H9 (cell line): ENCODE measurements at regions not wholly inside any gene's neighbourhood (a gene's known extent, or its start where the extent isn't known, plus 50 kb on each side); places are given as distances from the start of the nearest gene placed in this dataset.

Experiments used
- DNase-seq: peaks from one replicate; pipeline ENCODE4 v3.0.0-alpha.2; 2017
- H2AFZ ChIP-seq: one replicate; pipeline ENCODE4 v1.6.1; 2013; ENCODE audit warnings: mild to moderate bottlenecking, low read length, control low read depth, moderate library complexity
- H2AK5ac ChIP-seq: 2 replicates; pipeline ENCODE4 v1.6.1; 2013; ENCODE audit warnings: low read length, control low read depth, mixed read lengths; ENCODE audit not compliant: insufficient read length
- H2BK120ac ChIP-seq: one replicate; pipeline ENCODE4 v1.6.1; 2013; ENCODE audit warnings: low read depth, mild to moderate bottlenecking, low read length, control low read depth, inconsistent platforms; ENCODE audit not compliant: poor library complexity, severe bottlenecking
- H2BK12ac ChIP-seq: 2 replicates; pipeline ENCODE4 v1.6.1; 2013; ENCODE audit warnings: low read length, control low read depth, mixed read lengths, low read depth; ENCODE audit not compliant: insufficient read length
- H2BK15ac ChIP-seq: 2 replicates; pipeline ENCODE4 v1.6.1; 2013; ENCODE audit warnings: low read depth, low read length, control low read depth
- H2BK20ac ChIP-seq: one replicate; pipeline ENCODE4 v1.6.1; 2013; ENCODE audit warnings: low read depth, mild to moderate bottlenecking, low read length, control low read depth, inconsistent platforms; ENCODE audit not compliant: poor library complexity, severe bottlenecking
- H2BK5ac ChIP-seq: 2 replicates; pipeline ENCODE4 v1.6.1; 2013; ENCODE audit warnings: low read length, control low read depth, mixed read lengths; ENCODE audit not compliant: insufficient read length
- H3K14ac ChIP-seq: 2 replicates; pipeline ENCODE4 v1.6.1; 2013; ENCODE audit warnings: low read length, control low read depth; ENCODE audit not compliant: insufficient read depth
- H3K18ac ChIP-seq: 2 replicates; pipeline ENCODE4 v1.6.1; 2013; ENCODE audit warnings: low read depth, mild to moderate bottlenecking, mixed read lengths, low read length, control low read depth; ENCODE audit not compliant: insufficient read length
- H3K23ac ChIP-seq: 2 replicates; pipeline ENCODE4 v1.6.1; 2013; ENCODE audit warnings: low read length, control low read depth, mixed read lengths, low read depth; ENCODE audit not compliant: insufficient read length
- H3K23me2 ChIP-seq: 2 replicates; pipeline ENCODE4 v1.6.1; 2013; ENCODE audit warnings: low read depth, mild to moderate bottlenecking, mixed read lengths, low read length, control low read depth; ENCODE audit not compliant: insufficient read length, poor library complexity, severe bottlenecking
- H3K27ac ChIP-seq: 2 replicates; pipeline ENCODE4 v1.5.1; 2013; ENCODE audit warnings: low read length, control low read depth, mixed read lengths, low read depth; ENCODE audit not compliant: insufficient read length
- H3K27me3 ChIP-seq: 2 replicates; pipeline ENCODE4 v1.6.1; 2013; ENCODE audit warnings: low read length, control low read depth, inconsistent platforms; ENCODE audit not compliant: insufficient read depth
- H3K4ac ChIP-seq: 2 replicates; pipeline ENCODE4 v1.6.1; 2013; ENCODE audit warnings: low read depth, mild to moderate bottlenecking, control low read depth, inconsistent platforms, low read length, moderate library complexity
- H3K4me1 ChIP-seq: 2 replicates; pipeline ENCODE4 v1.6.1; 2013; ENCODE audit warnings: low read length, control low read depth, inconsistent platforms; ENCODE audit not compliant: insufficient read depth
- H3K4me2 ChIP-seq: 2 replicates; pipeline ENCODE4 v1.6.1; 2013; ENCODE audit warnings: low read length, control low read depth, mixed read lengths; ENCODE audit not compliant: insufficient read length, insufficient read depth
- H3K56ac ChIP-seq: 2 replicates; pipeline ENCODE4 v1.6.1; 2013; ENCODE audit warnings: low read depth, mild to moderate bottlenecking, mixed read lengths, low read length, control low read depth; ENCODE audit not compliant: insufficient read length
- H3K79me1 ChIP-seq: 2 replicates; pipeline ENCODE4 v1.6.1; 2013; ENCODE audit warnings: low read depth, mild to moderate bottlenecking, moderate library complexity, low read length, control low read depth, inconsistent platforms; ENCODE audit not compliant: insufficient read depth, poor library complexity, severe bottlenecking
- H3K79me2 ChIP-seq: 2 replicates; pipeline ENCODE4 v1.6.1; 2013; ENCODE audit warnings: low read length, control low read depth, inconsistent platforms; ENCODE audit not compliant: insufficient read depth
- H3K9ac ChIP-seq: 2 replicates; pipeline ENCODE4 v1.6.1; 2013; ENCODE audit warnings: low read length, control low read depth, mixed read lengths; ENCODE audit not compliant: insufficient read length; ENCODE audit errors: extremely low read depth
- H3K9me3 ChIP-seq: one replicate; pipeline ENCODE4 v1.6.1; 2013; ENCODE audit warnings: low read depth, low read length, inconsistent platforms; ENCODE audit not compliant: control insufficient read depth
- H3T11ph ChIP-seq: one replicate; pipeline ENCODE4 v1.6.1; 2013; ENCODE audit warnings: mild to moderate bottlenecking, low read length, control low read depth, inconsistent platforms
- H4K20me1 ChIP-seq: one replicate; pipeline ENCODE4 v1.6.1; 2013; ENCODE audit not compliant: control insufficient read depth, insufficient read length, insufficient read depth
- H4K5ac ChIP-seq: 2 replicates; pipeline ENCODE4 v1.6.1; 2013; ENCODE audit warnings: low read depth, mild to moderate bottlenecking, mixed read lengths, low read length, control low read depth; ENCODE audit not compliant: insufficient read length
- H4K8ac ChIP-seq: replicated peaks from 2 replicates; pipeline ENCODE4 v1.6.1; 2013; ENCODE audit warnings: low read length, control low read depth, mixed read lengths, low read depth; ENCODE audit not compliant: insufficient read length
- H4K91ac ChIP-seq: 2 replicates; pipeline ENCODE4 v1.6.1; 2013; ENCODE audit warnings: low read depth, mild to moderate bottlenecking, moderate library complexity, mixed read lengths, low read length, control low read depth; ENCODE audit not compliant: insufficient read length
- H3K27ac Mint-ChIP-seq, 3 experiments: 2 replicates in 2 of 3; 3 replicates in 1 of 3; pipeline ENCODE4 v1.8.0; 2020 to 2021; ENCODE audit warnings: mixed read lengths in 3 of 3, mild to moderate bottlenecking in 1 of 3, moderate library complexity in 1 of 3
- H3K27me3 Mint-ChIP-seq: 2 replicates; pipeline ENCODE4 v1.8.0; 2021; ENCODE audit warnings: low read depth, mild to moderate bottlenecking, moderate library complexity, mixed read lengths
- H3K36me3 Mint-ChIP-seq, 3 experiments: 2 replicates in 2 of 3; 3 replicates in 1 of 3; pipeline ENCODE4 v1.8.0; 2020 to 2021; ENCODE audit warnings: low read depth in 3 of 3, mixed read lengths in 3 of 3; ENCODE audit not compliant: insufficient read depth in 1 of 3
- H3K4me1 Mint-ChIP-seq, 2 experiments: 2 replicates each; pipeline ENCODE4 v1.8.0; 2020; ENCODE audit warnings: mixed read lengths in 2 of 2
- H3K4me3 Mint-ChIP-seq, 2 experiments: 2 replicates in 1 of 2; 3 replicates in 1 of 2; pipeline ENCODE4 v1.8.0; 2020 to 2021; ENCODE audit warnings: mild to moderate bottlenecking in 2 of 2, mixed read lengths in 2 of 2, moderate library complexity in 1 of 2
- H3K9me3 Mint-ChIP-seq, 2 experiments: 2 replicates in 1 of 2; 3 replicates in 1 of 2; pipeline ENCODE4 v1.8.0; 2020; ENCODE audit warnings: mild to moderate bottlenecking in 2 of 2, mixed read lengths in 2 of 2, moderate library complexity in 1 of 2
- CTCF ChIP-seq: fragments of 200-600 bp; sonication (generic); conservative IDR thresholded peaks from 3 replicates; pipeline ENCODE4 v1.8.0; 2021; ENCODE audit warnings: antibody characterized with exemption, mild to moderate bottlenecking
- WGBS: extraction: QIAGEN DNeasy Blood & Tissue Kit; methylation state at CpG from one replicate; pipeline ENCODE4 v1.1.7; 2013; ENCODE audit warnings: missing lambda C conversion rate, low lambda C conversion rate, mixed read lengths; ENCODE audit not compliant: insufficient read length; ENCODE audit errors: extremely low coverage; 5-methylcytosine and 5-hydroxymethylcytosine counted together

GRCh38 chr2:239455436-239456203 lies 54.8 kb upstream of the HDAC4 start:
- no peak overlapping the region for H4K91ac ChIP-seq
- H3K23me2 ChIP-seq = no peaks in the 10 kb centered on the region
- no peak overlapping the region for H2AFZ ChIP-seq
- WGBS = no CpG with 5 or more reads among the region's 17 CpGs
- no peak for TF ChIP-seq CTCF
- no peak overlapping the region for H3K4me3 Mint-ChIP-seq
- H2BK20ac ChIP-seq = no peak overlapping the region
- no peak overlapping the region; a peak in 1 of 7 replicates for H3K27ac Mint-ChIP-seq
- H2BK5ac ChIP-seq = no peak overlapping the region
- H3K79me2 ChIP-seq = no peaks in the 10 kb centered on the region
- no peak overlapping the region; the same call in 1 of the 2 replicates for H3K14ac ChIP-seq
- H3K36me3 Mint-ChIP-seq = peaks cover 9 to 21% (median 10%) of the 10 kb centered on the region in 3 experiments; a peak in 6 of 7 replicates
- H3K9me3 ChIP-seq = peaks cover 6% of the 10 kb centered on the region
- H3K4me1 ChIP-seq = no peaks in the 10 kb centered on the region
- H3K27ac ChIP-seq = no peak overlapping the region
- no peak overlapping the region for H3K9ac ChIP-seq
- H2BK12ac ChIP-seq = no peak overlapping the region
- no peak overlapping the region for H4K8ac ChIP-seq
- DNase-seq = peak; percentile 3
- no peaks in the 10 kb centered on the region for H3K79me1 ChIP-seq
- H3K4me1 Mint-ChIP-seq = no peaks in the 10 kb centered on the region
- H4K20me1 ChIP-seq = no peaks in the 10 kb centered on the region
- no peak overlapping the region for H3K23ac ChIP-seq
- H3K4ac ChIP-seq = no peak overlapping the region; the same call in 1 of the 2 replicates
- no peak overlapping the region for H4K5ac ChIP-seq
- peak overlapping the region; percentile 50 for H3K56ac ChIP-seq
- no peaks in the 10 kb centered on the region for H3K27me3 ChIP-seq
- H3T11ph ChIP-seq = no peak overlapping the region
- peaks cover 13% of the 10 kb centered on the region for H3K27me3 Mint-ChIP-seq
- H2AK5ac ChIP-seq = no peak overlapping the region
- H3K4me2 ChIP-seq = no peak overlapping the region
- no peak overlapping the region for H2BK120ac ChIP-seq
- H3K18ac ChIP-seq = no peak overlapping the region
- peaks cover 41 to 53% of the 10 kb centered on the region in 2 experiments for H3K9me3 Mint-ChIP-seq
- no peak overlapping the region for H2BK15ac ChIP-seq
